ENCODE measurements at regions not wholly inside any gene's neighbourhood (a gene's known extent, or its start where the extent isn't known, plus 50 kb on each side); places are given as distances from the start of the nearest gene placed in this dataset.

- TF ChIP-seq EZH2 (IDR thresholded peaks at IDR 0.05; ENCODE audit: low read depth, unreplicated experiment), result no peak
- TF ChIP-seq CTCF (conservative IDR thresholded peaks at IDR 0.05; ENCODE audit: low read depth in 2 of 2), result no peak
Observed at GRCh38 chr7:125382401-125382800, 452.8 kb upstream of the POT1 start.

Measured in GM23338 (cell line).